Left lung (tissue), 4 donors: ENCODE measurements at regions not wholly inside any gene's neighbourhood (a gene's known extent, or its start where the extent isn't known, plus 50 kb on each side); places are given as distances from the start of the nearest gene placed in this dataset.

ENCODE experiments used
- ATAC-seq: fragments of 200-7000 bp; cut with Tn5 transposase; one replicate; pipeline ENCODE4 v1.9.1; 2020; ENCODE audit warnings: moderate library complexity
- DNase-seq, 4 donors: peaks; one replicate each; pipeline ENCODE4 v3.0.0-alpha.2; 2013 to 2020
- H3K27ac ChIP-seq, 2 donors: fragments of 200-600 bp; sonication (generic) in 1 of 2; one replicate each; pipeline versions ENCODE4 v1.5.0 to v1.8.0; 2020 to 2021
- H3K27me3 ChIP-seq, 2 donors: fragments of 200-600 bp; sonication (generic) in 1 of 2; one replicate each; pipeline versions ENCODE4 v1.5.0 to v1.8.0; 2020 to 2021
- H3K36me3 ChIP-seq, 2 donors: fragments of 200-600 bp; sonication (generic) in 1 of 2; one replicate each; pipeline versions ENCODE4 v1.5.0 to v1.8.0; 2020 to 2021
- H3K4me1 ChIP-seq, 2 donors: fragments of 200-600 bp; one replicate each; pipeline ENCODE4 v1.8.0; 2021
- H3K4me3 ChIP-seq, 2 donors: fragments of 200-600 bp; sonication (generic) in 1 of 2; one replicate each; pipeline versions ENCODE4 v1.5.0 to v1.8.0; 2020 to 2021; ENCODE audit warnings: mild to moderate bottlenecking in 1 of 2
- H3K9me3 ChIP-seq, 2 donors: fragments of 200-600 bp; sonication (generic) in 1 of 2; one replicate each; pipeline versions ENCODE4 v1.5.0 to v1.8.0; 2020 to 2021
- intact Hi-C, 2 donors: fragments of 100-400 bp; cut with DNase I; formaldehyde crosslinking; loops; one replicate each; pipeline versions ENCODE4 v1.11.2 to v1.14.2; 2022
- TF ChIP-seq, protein P1 (sequence below), 2 donors: fragments of 200-600 bp; sonication (generic) in 1 of 2; IDR thresholded peaks; one replicate each; pipeline versions ENCODE4 v1.5.0 to v1.8.0; 2021; ENCODE audit warnings: antibody characterized with exemption in 2 of 2
- donor health status: DM: no; HTN: yes; CAD: no.
- donor health status: DM: no; HTN: no; CAD: no.

DNA sequence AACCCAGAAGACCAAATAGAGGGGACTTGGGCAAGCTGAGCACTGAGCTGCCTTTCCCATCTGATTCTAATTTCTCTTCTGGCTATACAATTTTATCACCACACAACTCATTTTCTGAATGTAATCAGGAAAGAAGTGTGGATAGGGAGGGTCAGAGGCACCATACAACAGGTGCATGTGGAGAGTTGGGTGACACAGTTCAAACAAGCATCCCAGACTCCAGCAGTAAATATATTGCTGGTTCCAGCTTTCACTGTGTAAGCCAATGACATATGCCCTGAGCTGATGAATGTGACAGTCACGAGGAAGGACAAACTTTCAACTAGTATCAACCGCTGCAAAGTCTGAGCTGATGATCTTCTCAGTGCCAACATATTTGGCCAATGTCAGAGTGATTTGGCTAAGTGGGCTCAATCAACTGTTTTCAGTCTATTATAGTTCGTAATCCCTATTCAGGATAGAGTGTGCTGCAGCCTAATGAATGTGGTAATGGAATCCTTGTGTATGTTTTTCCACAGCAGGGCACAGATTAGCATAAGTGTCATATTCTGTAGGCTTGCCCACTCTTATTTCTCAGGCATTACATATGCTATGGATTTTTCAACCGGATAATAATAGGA lies 109.9 kb upstream of the MEIS1 start:
- Histone ChIP-seq H3K9me3 (no peaks in the 10 kb centered on the region), H3K4me3 (no peak overlapping the region), H3K36me3 (no peaks in the 10 kb centered on the region), H3K27me3 (no peaks in the 10 kb centered on the region), H3K27ac (no peak overlapping the region), H3K4me1 (no peaks in the 10 kb centered on the region)
- intact Hi-C loops = no loop called here
- no peak for ATAC-seq
- TF ChIP-seq, protein P1, sequence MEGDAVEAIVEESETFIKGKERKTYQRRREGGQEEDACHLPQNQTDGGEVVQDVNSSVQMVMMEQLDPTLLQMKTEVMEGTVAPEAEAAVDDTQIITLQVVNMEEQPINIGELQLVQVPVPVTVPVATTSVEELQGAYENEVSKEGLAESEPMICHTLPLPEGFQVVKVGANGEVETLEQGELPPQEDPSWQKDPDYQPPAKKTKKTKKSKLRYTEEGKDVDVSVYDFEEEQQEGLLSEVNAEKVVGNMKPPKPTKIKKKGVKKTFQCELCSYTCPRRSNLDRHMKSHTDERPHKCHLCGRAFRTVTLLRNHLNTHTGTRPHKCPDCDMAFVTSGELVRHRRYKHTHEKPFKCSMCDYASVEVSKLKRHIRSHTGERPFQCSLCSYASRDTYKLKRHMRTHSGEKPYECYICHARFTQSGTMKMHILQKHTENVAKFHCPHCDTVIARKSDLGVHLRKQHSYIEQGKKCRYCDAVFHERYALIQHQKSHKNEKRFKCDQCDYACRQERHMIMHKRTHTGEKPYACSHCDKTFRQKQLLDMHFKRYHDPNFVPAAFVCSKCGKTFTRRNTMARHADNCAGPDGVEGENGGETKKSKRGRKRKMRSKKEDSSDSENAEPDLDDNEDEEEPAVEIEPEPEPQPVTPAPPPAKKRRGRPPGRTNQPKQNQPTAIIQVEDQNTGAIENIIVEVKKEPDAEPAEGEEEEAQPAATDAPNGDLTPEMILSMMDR (IDR thresholded peaks at IDR 0.05) = no peak
- DNase-seq = no peak

- Histone ChIP-seq H3K27ac (no peak overlapping the region), H3K4me3 (no peak overlapping the region)
These were observed 110.6 kb upstream of the MEIS1 start for GRCh38 chr2:66324356-66324755.

DNA sequence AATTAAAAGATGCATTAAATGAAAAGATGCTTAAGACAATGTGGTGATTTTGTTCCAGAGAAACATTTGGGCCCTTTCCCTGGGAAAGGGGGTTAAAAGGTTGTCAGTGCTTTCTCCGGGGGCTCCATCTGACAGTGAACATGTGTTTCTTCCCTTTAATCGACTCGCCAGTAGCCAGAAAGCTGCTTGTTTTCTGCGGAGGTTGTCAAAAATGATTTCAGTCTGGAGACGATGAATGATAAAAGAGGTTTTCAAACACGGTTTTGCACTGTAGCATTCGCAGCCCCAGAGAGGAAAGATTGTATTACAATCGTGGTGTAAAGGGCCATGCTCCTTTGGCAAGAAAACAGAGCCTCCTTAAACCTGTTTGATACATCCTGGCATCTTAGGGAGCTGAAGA lies 111.5 kb upstream of the MEIS1 start:
- TF ChIP-seq, protein P1 (IDR thresholded peaks at IDR 0.05) = no peak
- Histone ChIP-seq H3K9me3 (no peaks in the 10 kb centered on the region), H3K4me1 (no peaks in the 10 kb centered on the region), H3K27me3 (no peaks in the 10 kb centered on the region), H3K4me3 (no peak overlapping the region), H3K27ac (no peak overlapping the region), H3K36me3 (no peaks in the 10 kb centered on the region)
- DNase-seq = peak in 1 of 4 donors; percentile 42
- intact Hi-C loops = no loop called here
- no peak for ATAC-seq

More at GRCh38 chr2:66324356-66324755, 110.6 kb upstream of the MEIS1 start:
- no peaks in the 10 kb centered on the region for H3K4me1 ChIP-seq
- H3K9me3 ChIP-seq = no peaks in the 10 kb centered on the region
- no peak for ATAC-seq
- H3K36me3 ChIP-seq = no peaks in the 10 kb centered on the region
- no peak for DNase-seq
- TF ChIP-seq, protein P1 (IDR thresholded peaks at IDR 0.05) = no peak
- intact Hi-C loops = no loop called here
- no peaks in the 10 kb centered on the region for H3K27me3 ChIP-seq

GRCh38 chr2:66322506-66323260 lies 112.2 kb upstream of the MEIS1 start:
- intact Hi-C loops = no loop called here
- no peak for ATAC-seq

GRCh38 chr2:66318009-66318561 lies 116.8 kb upstream of the MEIS1 start:
- no peak overlapping the region for H3K4me3 ChIP-seq
- TF ChIP-seq, protein P1 (IDR thresholded peaks at IDR 0.05) = no peak
- ATAC-seq = no peak
- H3K4me1 ChIP-seq = no peaks in the 10 kb centered on the region
- DNase-seq = no peak
- no peaks in the 10 kb centered on the region for H3K36me3 ChIP-seq
- intact Hi-C loops = no loop called here
- peaks cover 0 to 2% of the 10 kb centered on the region in 2 donors for H3K9me3 ChIP-seq
- H3K27me3 ChIP-seq = no peaks in the 10 kb centered on the region
- no peak overlapping the region for H3K27ac ChIP-seq

More at GRCh38 chr2:66322506-66323260, 112.2 kb upstream of the MEIS1 start:
- Histone ChIP-seq H3K27ac (no peak overlapping the region), H3K27me3 (no peaks in the 10 kb centered on the region), H3K4me3 (no peak overlapping the region), H3K4me1 (no peaks in the 10 kb centered on the region), H3K36me3 (no peaks in the 10 kb centered on the region), H3K9me3 (no peaks in the 10 kb centered on the region)
- DNase-seq = peak in 2 of 4 donors; percentile 26 to 29
- TF ChIP-seq, protein P1 (IDR thresholded peaks at IDR 0.05) = no peak
